Fibroblast of the aortic adventitia (primary cell): ENCODE measurements at regions not wholly inside any gene's neighbourhood (a gene's known extent, or its start where the extent isn't known, plus 50 kb on each side); places are given as distances from the start of the nearest gene placed in this dataset.

Experiments
- DNase-seq: peaks from one replicate; pipeline ENCODE4 v3.0.0-alpha.2; 2010; ENCODE audit warnings: low read depth
- H3K4me3 ChIP-seq: 2 replicates; pipeline ENCODE4 v1.5.1; 2011; ENCODE audit warnings: low read depth, mild to moderate bottlenecking, control low read depth, low read length, moderate library complexity
- TF ChIP-seq, protein P1 (sequence below): IDR thresholded peaks from 2 replicates; pipeline ENCODE4 v1.5.1; 2011; ENCODE audit warnings: mild to moderate bottlenecking, low read length, control low read depth, inconsistent platforms; ENCODE audit not compliant: insufficient read depth

GRCh38 chrX:19285857-19286256, 57.9 kb upstream of the PDHA1 start:
- TF ChIP-seq, protein P1, sequence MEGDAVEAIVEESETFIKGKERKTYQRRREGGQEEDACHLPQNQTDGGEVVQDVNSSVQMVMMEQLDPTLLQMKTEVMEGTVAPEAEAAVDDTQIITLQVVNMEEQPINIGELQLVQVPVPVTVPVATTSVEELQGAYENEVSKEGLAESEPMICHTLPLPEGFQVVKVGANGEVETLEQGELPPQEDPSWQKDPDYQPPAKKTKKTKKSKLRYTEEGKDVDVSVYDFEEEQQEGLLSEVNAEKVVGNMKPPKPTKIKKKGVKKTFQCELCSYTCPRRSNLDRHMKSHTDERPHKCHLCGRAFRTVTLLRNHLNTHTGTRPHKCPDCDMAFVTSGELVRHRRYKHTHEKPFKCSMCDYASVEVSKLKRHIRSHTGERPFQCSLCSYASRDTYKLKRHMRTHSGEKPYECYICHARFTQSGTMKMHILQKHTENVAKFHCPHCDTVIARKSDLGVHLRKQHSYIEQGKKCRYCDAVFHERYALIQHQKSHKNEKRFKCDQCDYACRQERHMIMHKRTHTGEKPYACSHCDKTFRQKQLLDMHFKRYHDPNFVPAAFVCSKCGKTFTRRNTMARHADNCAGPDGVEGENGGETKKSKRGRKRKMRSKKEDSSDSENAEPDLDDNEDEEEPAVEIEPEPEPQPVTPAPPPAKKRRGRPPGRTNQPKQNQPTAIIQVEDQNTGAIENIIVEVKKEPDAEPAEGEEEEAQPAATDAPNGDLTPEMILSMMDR = no peak

GRCh38 chrX:19291086-19291485, 52.6 kb upstream of the PDHA1 start:
- TF ChIP-seq, protein P1 = no peak
- no peak overlapping the region for H3K4me3 ChIP-seq
- DNase-seq = no peak

More at GRCh38 chrX:19285857-19286256, 57.9 kb upstream of the PDHA1 start:
- H3K4me3 ChIP-seq = no peak overlapping the region
- no peak for DNase-seq

DNA sequence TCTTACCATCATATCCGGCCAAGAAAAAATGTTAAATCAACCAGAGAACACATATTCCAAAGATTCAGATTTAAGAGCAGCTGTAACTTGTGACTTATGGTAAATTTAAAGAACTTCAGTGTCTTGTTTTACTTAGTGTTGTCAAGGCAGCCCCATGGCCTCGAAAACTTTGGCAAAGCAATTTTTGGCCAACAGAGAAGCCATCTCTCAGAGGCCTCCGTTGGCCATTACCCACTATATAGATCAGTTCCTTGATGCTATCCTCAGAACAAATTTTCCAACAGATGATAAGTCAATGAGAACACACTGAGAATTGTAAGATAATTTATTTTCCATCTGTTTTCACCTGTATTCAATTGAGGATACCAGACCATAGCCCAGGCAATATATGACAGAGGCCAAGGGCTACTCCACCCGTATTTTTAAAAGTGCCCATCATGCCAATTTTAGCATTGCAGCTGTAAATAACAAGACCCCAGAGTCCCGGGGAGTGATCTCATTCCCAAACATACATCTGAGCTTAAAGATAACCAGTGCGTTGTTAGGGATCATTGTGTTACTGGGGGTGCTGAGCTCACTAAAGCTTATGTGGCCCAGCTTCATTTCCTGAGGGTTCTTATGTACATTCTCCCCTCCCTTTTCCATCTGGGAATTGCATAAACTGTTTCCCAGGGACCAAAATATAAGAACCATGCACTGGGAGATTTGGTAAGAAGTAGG, 50.0 kb upstream of the PDHA1 start:
- TF ChIP-seq, protein P1 = no peak
- no peak for DNase-seq
- H3K4me3 ChIP-seq = no peak overlapping the region
